ENCODE measurements at regions not wholly inside any gene's neighbourhood (a gene's known extent, or its start where the extent isn't known, plus 50 kb on each side); places are given as distances from the start of the nearest gene placed in this dataset.

- DNase-seq = no peak
Measured at GRCh38 chr20:61193164-61193563, 58.9 kb upstream of the CDH4 start.
